GM23338 (cell line): ENCODE measurements at regions not wholly inside any gene's neighbourhood (a gene's known extent, or its start where the extent isn't known, plus 50 kb on each side); places are given as distances from the start of the nearest gene placed in this dataset.

Experiments used
- ATAC-seq: fragments of 200-7000 bp; cut with Tn5 transposase; 3 replicates; pipeline ENCODE4 v1.9.1; 2020
- DNase-seq: peaks from one replicate; pipeline ENCODE4 v3.0.0-alpha.2; 2015; ENCODE audit warnings: low spot score
- H2AFZ ChIP-seq: fragments of 200-600 bp; sonication (generic); 2 replicates; pipeline ENCODE4 v1.8.0; 2016; ENCODE audit warnings: antibody characterized with exemption, mild to moderate bottlenecking, moderate library complexity
- H3F3A ChIP-seq: fragments of 200-600 bp; sonication (generic); replicated peaks from 2 replicates; pipeline ENCODE4 v1.8.0; 2017; ENCODE audit warnings: antibody characterized with exemption, mixed run types, low read depth
- H3K27ac ChIP-seq: fragments of 200-600 bp; sonication (generic); 2 replicates; pipeline ENCODE4 v1.6.1; 2016; ENCODE audit warnings: low read depth
- H3K27me3 ChIP-seq: fragments of 200-600 bp; sonication (generic); 2 replicates; pipeline ENCODE4 v1.8.0; 2016; ENCODE audit warnings: mild to moderate bottlenecking, mixed run types, moderate library complexity; ENCODE audit not compliant: insufficient read depth
- H3K36me3 ChIP-seq: fragments of 200-600 bp; sonication (generic); 2 replicates; pipeline ENCODE4 v1.8.0; 2016; ENCODE audit warnings: mild to moderate bottlenecking; ENCODE audit not compliant: insufficient read depth
- H3K4me1 ChIP-seq: fragments of 200-600 bp; sonication (generic); 2 replicates; pipeline ENCODE4 v1.8.0; 2016; ENCODE audit warnings: mild to moderate bottlenecking, moderate library complexity; ENCODE audit not compliant: insufficient read depth
- H3K4me2 ChIP-seq: fragments of 200-600 bp; sonication (generic); 2 replicates; pipeline ENCODE4 v1.7.1; 2017; ENCODE audit warnings: mixed run types
- H3K4me3 ChIP-seq: fragments of 200-600 bp; sonication (generic); 2 replicates; pipeline ENCODE4 v1.6.1; 2016; ENCODE audit warnings: mixed run types
- H3K79me2 ChIP-seq: fragments of 200-600 bp; sonication (generic); replicated peaks from 2 replicates; pipeline ENCODE4 v1.8.0; 2017; ENCODE audit warnings: mild to moderate bottlenecking; ENCODE audit not compliant: insufficient read depth
- H3K9me2 ChIP-seq: fragments of 200-600 bp; sonication (generic); 2 replicates; pipeline ENCODE4 v1.8.0; 2017; ENCODE audit not compliant: insufficient read depth
- H4K20me1 ChIP-seq: fragments of 200-600 bp; sonication (generic); replicated peaks from 2 replicates; pipeline ENCODE4 v1.8.0; 2017; ENCODE audit warnings: mild to moderate bottlenecking; ENCODE audit not compliant: insufficient read depth
- H3K27ac Mint-ChIP-seq: 2 replicates; pipeline ENCODE4 v1.8.0; 2020; ENCODE audit warnings: inconsistent platforms, mild to moderate bottlenecking, moderate library complexity, mixed read lengths
- H3K27me3 Mint-ChIP-seq: 3 replicates; pipeline ENCODE4 v1.8.0; 2022; ENCODE audit warnings: low read depth, mild to moderate bottlenecking, moderate library complexity, mixed read lengths, inconsistent platforms; ENCODE audit not compliant: insufficient read depth, poor library complexity
- H3K36me3 Mint-ChIP-seq: 3 replicates; pipeline ENCODE4 v1.8.0; 2021; ENCODE audit warnings: low read depth, mild to moderate bottlenecking, inconsistent platforms, moderate library complexity, mixed read lengths
- H3K4me1 Mint-ChIP-seq: 3 replicates; pipeline ENCODE4 v1.8.0; 2020; ENCODE audit warnings: mild to moderate bottlenecking, inconsistent platforms, mixed read lengths
- H3K4me3 Mint-ChIP-seq: 3 replicates; pipeline ENCODE4 v1.8.0; 2021; ENCODE audit warnings: moderate library complexity, mild to moderate bottlenecking, inconsistent platforms, mixed read lengths
- H3K9me3 Mint-ChIP-seq: 3 replicates; pipeline ENCODE4 v1.8.0; 2020; ENCODE audit warnings: moderate library complexity, mild to moderate bottlenecking, inconsistent platforms, mixed read lengths
- CTCF ChIP-seq, 2 experiments: fragments of 200-600 bp in 1 of 2; sonication (generic) in 1 of 2; conservative IDR thresholded peaks; 2 replicates each; pipeline versions ENCODE4 v1.5.1 to v1.6.1; 2016 to 2017; ENCODE audit warnings: antibody characterized with exemption in 2 of 2, low read depth in 2 of 2, mild to moderate bottlenecking in 2 of 2, moderate library complexity in 1 of 2
- EZH2 ChIP-seq: fragments of 200-600 bp; sonication (generic); IDR thresholded peaks from one replicate; pipeline ENCODE4 v1.8.0; 2017; ENCODE audit warnings: antibody characterized with exemption, mild to moderate bottlenecking, low read depth; ENCODE audit not compliant: unreplicated experiment
- EZH2phosphoT487 ChIP-seq: fragments of 200-600 bp; sonication (generic); IDR thresholded peaks from one replicate; pipeline ENCODE4 v1.8.1; 2018; ENCODE audit warnings: antibody characterized with exemption; ENCODE audit not compliant: unreplicated experiment
- JUNB ChIP-seq: IDR thresholded peaks from one replicate; pipeline ENCODE4 v1.6.1; 2016; ENCODE audit warnings: antibody characterized with exemption; ENCODE audit not compliant: unreplicated experiment
- NANOG ChIP-seq: IDR thresholded peaks from 2 replicates; pipeline ENCODE4 v1.6.1; 2016; ENCODE audit warnings: antibody characterized with exemption, borderline replicate concordance
- POLR2AphosphoS5 ChIP-seq: IDR thresholded peaks from 2 replicates; pipeline ENCODE4 v1.6.1; 2016; ENCODE audit warnings: antibody characterized with exemption, low read depth
- REST ChIP-seq: IDR thresholded peaks from one replicate; pipeline ENCODE4 v1.6.1; 2018; ENCODE audit warnings: antibody characterized with exemption; ENCODE audit not compliant: unreplicated experiment
- ZNF331 ChIP-seq: fragments of 250-450 bp; sonication (Bioruptor Pico); IDR thresholded peaks from 2 replicates; pipeline ENCODE4 v1.5.0; 2020; ENCODE audit warnings: low read depth, mild to moderate bottlenecking, moderate library complexity
- ZNF462 ChIP-seq: fragments of 250-450 bp; sonication (Bioruptor Pico); IDR thresholded peaks from 2 replicates; pipeline ENCODE4 v1.5.0; 2020; ENCODE audit warnings: mild to moderate bottlenecking, moderate library complexity

GRCh38 chr13:44873461-44873860 is 115.8 kb downstream of the NUFIP1 start:
- Histone ChIP-seq H4K20me1 (no peaks in the 10 kb centered on the region), H2AFZ (no peak overlapping the region), H3F3A (no peaks in the 10 kb centered on the region), H3K9me2 (no peaks in the 10 kb centered on the region), H3K36me3 (no peaks in the 10 kb centered on the region), H3K27me3 (no peaks in the 10 kb centered on the region), H3K79me2 (no peaks in the 10 kb centered on the region), H3K4me2 (no peak overlapping the region), H3K27ac (no peak overlapping the region), H3K4me1 (no peaks in the 10 kb centered on the region), H3K4me3 (no peak overlapping the region)
- peaks cover 6% of the 10 kb centered on the region for H3K36me3 Mint-ChIP-seq
- peaks cover 6% of the 10 kb centered on the region for H3K9me3 Mint-ChIP-seq
- DNase-seq (no peak), ATAC-seq (no peak)
- no peaks in the 10 kb centered on the region; the same call in 2 of the 3 replicates for H3K4me1 Mint-ChIP-seq
- TF ChIP-seq EZH2phosphoT487 (no peak), JUNB (no peak), NANOG (no peak), ZNF331 (CRISPR knock-in tag) (no peak), ZNF462 (no peak), CTCF (conservative IDR thresholded peaks at IDR 0.05; ENCODE audit: low read depth in 2 of 2) (no peak), POLR2AphosphoS5 (no peak), REST (no peak), EZH2 (no peak)
- H3K27me3 Mint-ChIP-seq = peaks cover 2% of the 10 kb centered on the region
- no peak overlapping the region for H3K27ac Mint-ChIP-seq
- H3K4me3 Mint-ChIP-seq = no peak overlapping the region
